Renal cortex interstitium (tissue), 11 donors: ENCODE measurements at regions not wholly inside any gene's neighbourhood (a gene's known extent, or its start where the extent isn't known, plus 50 kb on each side); places are given as distances from the start of the nearest gene placed in this dataset.
A peak's percentile ranks its signal among the peaks of the same experiment; 100 is the strongest.

Source experiments
- DNase-seq, 11 donors: peaks; one replicate each; pipeline ENCODE4 v3.0.0-alpha.2; 2013; ENCODE audit warnings: low read depth in 9 of 11, low spot score in 4 of 11; ENCODE audit errors: extremely low read depth in 1 of 11

- no peak for DNase-seq
Observed at GRCh38 chr10:78321000-78321399, 287.3 kb downstream of the RPS24 start.

DNA sequence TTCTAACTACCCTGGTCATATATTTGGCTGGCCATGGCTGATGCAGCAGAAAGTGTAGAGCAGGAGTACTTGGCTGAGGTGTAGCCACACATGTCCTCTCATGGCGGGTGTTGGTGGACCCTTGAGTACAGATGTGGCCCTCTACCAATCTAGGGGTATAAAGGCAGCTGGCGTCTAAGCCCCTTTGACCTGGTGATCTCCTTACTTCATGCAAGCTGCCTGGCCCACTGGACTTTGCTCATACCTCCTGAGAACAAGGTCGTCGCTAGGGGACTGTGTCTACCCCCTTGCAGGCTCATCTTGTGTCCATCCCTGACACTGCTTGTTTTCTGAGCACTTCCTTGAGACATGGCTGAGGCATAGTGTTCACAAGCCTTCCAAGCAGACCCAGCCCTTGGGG lies 287.8 kb downstream of the RPS24 start:
- DNase-seq = no peak

- DNase-seq = no peak
Observed at GRCh38 chr10:78326372-78326771, 292.7 kb downstream of the RPS24 start.

GRCh38 chr10:78327778-78328591 lies 294.3 kb downstream of the RPS24 start:
- DNase-seq = no peak

GRCh38 chr10:78328592-78329404 lies 295.1 kb downstream of the RPS24 start:
- DNase-seq = no peak

- no peak for DNase-seq
Observed at GRCh38 chr10:78330884-78331283, 297.2 kb downstream of the RPS24 start.

DNA sequence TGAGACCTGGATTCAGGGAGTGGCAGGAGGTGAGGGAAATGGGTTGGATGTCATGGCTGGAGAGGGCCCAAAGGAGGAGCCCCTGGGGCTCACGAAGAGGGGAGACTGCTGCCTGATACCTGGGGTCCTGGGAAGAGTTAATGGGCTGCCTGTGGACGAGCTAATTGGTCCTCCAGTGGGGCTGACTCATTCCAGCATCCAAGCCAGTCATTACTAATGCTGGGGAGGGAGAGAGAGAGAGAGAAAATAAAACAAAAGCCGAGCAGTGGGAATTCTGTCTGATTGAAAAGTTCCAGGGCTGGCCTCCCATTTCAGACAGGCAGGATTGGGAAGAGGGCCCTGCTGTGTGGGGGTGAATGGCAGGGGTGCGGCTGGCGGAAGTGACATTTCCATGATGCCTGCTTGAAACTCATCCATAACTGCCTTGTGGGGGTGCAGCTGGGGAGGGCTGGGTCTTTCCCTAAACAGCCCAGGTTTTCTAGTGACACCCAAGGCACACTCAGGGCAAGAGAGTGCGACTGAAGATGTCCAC lies 297.8 kb downstream of the RPS24 start:
- no peak for DNase-seq

GRCh38 chr10:78332012-78332411 lies 298.3 kb downstream of the RPS24 start:
- DNase-seq = no peak

DNA sequence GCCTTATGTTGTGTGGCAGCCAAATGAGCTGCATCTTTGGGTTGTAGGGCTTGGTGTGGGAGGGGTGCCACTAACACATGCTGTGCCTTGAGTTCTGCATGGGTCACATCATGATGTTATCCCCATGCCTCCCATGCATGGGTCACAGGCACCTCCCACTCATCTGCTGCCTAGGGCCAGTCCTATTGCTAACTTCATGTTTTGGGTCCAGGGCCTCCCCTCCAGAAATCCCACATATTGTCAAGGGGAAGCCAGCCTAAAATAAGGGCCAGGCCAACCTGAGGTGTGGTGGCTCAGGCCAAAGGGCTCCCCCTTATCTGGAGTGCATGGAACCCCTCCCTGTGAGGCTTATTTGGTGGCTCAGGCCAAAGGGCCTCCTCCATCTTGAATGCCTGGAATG lies 299.0 kb downstream of the RPS24 start:
- no peak for DNase-seq

DNA sequence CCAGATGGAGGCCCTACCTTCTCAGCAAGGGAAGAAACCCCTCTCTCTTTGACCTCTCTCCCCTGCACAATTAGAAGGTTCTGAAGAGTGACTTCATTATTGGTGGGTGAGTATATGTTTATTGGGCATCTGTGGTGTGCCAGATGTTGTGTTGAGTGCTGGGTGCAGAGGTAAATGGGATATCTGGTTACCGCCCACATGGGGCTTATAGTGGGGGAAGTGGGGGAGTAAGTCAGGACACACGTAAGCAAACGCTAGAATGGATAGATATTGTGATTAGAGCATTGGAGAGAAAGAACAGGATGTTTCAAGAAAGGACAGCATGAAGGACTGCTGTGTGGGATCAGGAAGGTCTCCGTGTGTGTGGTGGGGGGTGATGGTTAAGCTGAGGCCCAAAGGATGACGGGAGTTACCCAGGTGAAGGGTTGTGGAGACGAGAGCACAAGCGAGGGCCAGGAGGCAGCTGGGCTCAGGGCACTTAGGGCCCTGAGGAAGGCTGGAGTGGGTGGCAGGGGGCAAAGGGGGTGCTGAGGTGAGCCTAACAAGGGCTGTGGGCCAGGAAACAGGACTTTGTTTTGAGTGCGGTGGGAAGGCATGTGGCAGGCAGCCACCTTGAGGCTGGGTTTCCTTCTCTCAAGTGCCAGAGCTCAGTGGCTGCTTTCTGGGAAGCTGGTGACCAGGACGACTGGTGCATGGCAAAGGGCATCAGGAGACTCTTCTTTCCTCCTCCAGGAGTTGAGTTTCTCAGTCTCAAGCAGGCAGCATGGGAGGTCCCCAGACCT lies 299.9 kb downstream of the RPS24 start:
- no peak for DNase-seq

DNA sequence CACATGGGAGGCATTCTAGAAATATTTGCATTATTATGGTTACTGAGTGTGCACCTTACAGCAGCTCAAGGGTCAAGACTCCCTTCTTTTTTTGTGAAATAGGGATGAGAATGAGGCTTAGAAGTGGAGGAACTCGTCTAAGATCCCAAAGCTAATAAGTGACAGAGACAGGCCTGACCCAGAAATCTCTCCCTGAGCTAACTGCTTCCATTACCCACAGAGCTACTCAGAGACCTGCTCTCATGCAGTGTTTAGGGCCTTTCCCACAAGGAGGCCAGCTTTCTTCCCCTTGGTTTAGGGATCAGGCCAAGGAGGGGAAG lies 301.7 kb downstream of the RPS24 start:
- DNase-seq = no peak

GRCh38 chr10:78335691-78336401 lies 302.2 kb downstream of the RPS24 start:
- peak in 1 of 11 donors; percentile 36 for DNase-seq

- no peak for DNase-seq
Observed at GRCh38 chr10:78336402-78336791, 302.7 kb downstream of the RPS24 start.

GRCh38 chr10:78337016-78337415 lies 303.4 kb downstream of the RPS24 start:
- DNase-seq = no peak

DNA sequence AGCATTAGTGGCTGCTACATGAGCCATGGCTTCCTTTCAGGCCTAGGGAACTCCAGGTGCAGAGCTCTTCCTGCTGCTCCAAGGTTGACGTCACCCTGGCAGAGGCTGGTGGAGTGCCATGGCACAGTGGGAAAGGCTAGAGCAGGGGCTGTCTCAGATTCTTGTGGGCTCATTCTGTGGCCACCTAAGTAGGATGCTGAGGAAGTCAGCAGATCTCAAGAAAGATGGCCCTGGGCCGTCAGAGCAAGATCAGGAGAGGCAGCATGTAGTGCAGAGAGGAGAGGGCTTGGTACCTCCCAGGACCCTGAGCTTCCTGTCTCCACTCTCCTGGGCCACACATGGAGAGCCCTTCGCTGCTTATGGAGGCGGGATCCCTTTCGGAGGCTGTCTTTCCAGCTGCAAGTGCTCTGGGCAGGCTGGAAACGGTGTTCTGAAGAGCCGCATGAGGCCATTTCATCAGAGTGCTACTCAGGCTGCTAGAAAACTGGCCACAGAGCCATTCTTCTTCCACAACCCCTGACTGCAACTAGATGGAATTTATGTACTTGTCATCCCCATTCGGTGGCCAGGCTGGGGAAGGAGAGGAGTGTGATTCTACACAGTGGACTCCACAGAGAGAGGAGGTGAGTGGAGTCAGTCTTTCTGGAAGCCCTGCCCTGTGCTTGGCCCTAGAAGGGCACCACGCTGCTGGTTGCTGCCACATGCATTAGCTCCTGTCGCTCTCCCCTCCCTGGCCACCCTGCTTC lies 304.2 kb downstream of the RPS24 start:
- no peak for DNase-seq

GRCh38 chr10:78338717-78339116 lies 305.1 kb downstream of the RPS24 start:
- no peak for DNase-seq

DNA sequence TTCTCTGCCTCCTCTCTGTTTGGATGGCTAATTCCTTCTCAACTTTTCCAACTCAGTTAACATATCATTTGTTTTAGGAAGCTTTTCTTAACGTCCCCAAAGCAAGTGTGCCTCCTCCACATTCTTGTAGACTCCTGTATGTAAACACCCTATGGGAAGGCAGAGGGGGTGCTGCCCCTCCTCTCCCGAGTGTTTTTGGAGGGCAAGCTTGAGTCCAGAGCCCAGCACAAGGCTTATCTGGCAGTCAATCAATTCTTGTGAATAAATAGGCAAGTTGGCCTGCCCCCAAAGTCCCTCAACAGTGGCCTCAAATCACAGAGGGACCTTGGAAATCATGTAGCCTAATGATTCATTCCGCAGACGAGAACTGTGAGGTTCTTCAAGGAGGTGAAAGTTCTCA lies 305.6 kb downstream of the RPS24 start:
- no peak for DNase-seq

DNA sequence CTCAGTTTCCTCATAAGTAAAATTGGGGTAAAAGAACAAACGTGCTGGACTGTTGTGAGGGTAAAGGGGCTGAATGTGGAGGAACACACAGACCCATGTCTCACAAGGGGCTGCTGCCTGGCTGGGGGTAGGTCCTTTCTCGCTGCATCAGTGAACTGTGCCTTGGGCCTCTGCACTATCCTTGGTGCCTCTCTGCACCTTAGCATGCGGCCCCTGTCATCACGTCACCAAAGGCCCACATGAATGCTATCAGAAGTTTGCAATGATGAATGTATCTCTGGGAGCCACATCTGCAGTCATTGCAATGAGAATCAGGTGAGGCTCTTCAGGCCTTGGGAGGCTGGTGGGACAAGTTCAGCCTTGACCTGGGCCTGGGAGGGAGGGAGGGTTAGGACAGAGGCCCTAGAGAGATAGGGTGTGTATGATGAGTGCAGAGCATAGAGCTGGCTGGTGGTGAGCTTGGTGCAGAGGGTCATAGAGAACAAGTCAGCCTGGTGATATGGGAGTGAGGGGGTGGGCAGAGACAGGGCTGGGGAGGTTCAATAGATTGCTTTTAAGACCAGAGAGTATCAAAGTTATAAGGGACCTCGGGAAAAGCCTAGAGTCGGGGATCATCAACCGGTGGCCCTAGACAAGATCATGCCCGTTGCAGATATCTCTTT lies 308.4 kb downstream of the RPS24 start:
- DNase-seq = no peak
